ENCODE measurements at regions not wholly inside any gene's neighbourhood (a gene's known extent, or its start where the extent isn't known, plus 50 kb on each side); places are given as distances from the start of the nearest gene placed in this dataset.
A peak's percentile ranks its signal among the peaks of the same experiment; 100 is the strongest.

- no peaks in the 10 kb centered on the region for H3K36me3 Mint-ChIP-seq
- H3K4me1 Mint-ChIP-seq = no peaks in the 10 kb centered on the region
- DNase-seq (no peak), ATAC-seq (replicated peaks) (no peak)
- H3K27ac Mint-ChIP-seq = no peak overlapping the region
- H3K27me3 Mint-ChIP-seq = peaks cover 0 to 10% of the 10 kb centered on the region in 2 donors
- H3K9me3 Mint-ChIP-seq = no peaks in the 10 kb centered on the region
- no peak overlapping the region for H3K4me3 Mint-ChIP-seq
Observed at GRCh38 chr1:201666102-201666501, 127.2 kb downstream of the NAV1 start.

GRCh38 chr1:201666645-201667044, 127.7 kb downstream of the NAV1 start:
- Mint-ChIP-seq H3K27ac (no peak overlapping the region), H3K4me3 (no peak overlapping the region), H3K27me3 (peaks cover 0 to 10% of the 10 kb centered on the region in 2 donors), H3K36me3 (no peaks in the 10 kb centered on the region), H3K4me1 (no peaks in the 10 kb centered on the region), H3K9me3 (no peaks in the 10 kb centered on the region)
- ATAC-seq (replicated peaks) (peak in 1 of 2 donors; percentile 14), DNase-seq (no peak)

GRCh38 chr1:201667479-201667878, 128.6 kb downstream of the NAV1 start:
- Mint-ChIP-seq H3K4me3 (no peak overlapping the region), H3K4me1 (no peaks in the 10 kb centered on the region), H3K36me3 (no peaks in the 10 kb centered on the region), H3K27ac (no peak overlapping the region), H3K9me3 (no peaks in the 10 kb centered on the region), H3K27me3 (peaks cover 0 to 10% of the 10 kb centered on the region in 2 donors)
- DNase-seq = no peak
- no peak for ATAC-seq (replicated peaks)

GRCh38 chr1:201670517-201670916, 131.6 kb downstream of the NAV1 start:
- Mint-ChIP-seq H3K36me3 (no peaks in the 10 kb centered on the region), H3K27me3 (peaks cover 4 to 7% of the 10 kb centered on the region in 2 donors), H3K4me3 (no peak overlapping the region), H3K4me1 (no peaks in the 10 kb centered on the region), H3K9me3 (no peaks in the 10 kb centered on the region), H3K27ac (no peak overlapping the region)
- no peak for ATAC-seq (replicated peaks)
- no peak for DNase-seq

GRCh38 chr1:201672685-201673084, 133.8 kb downstream of the NAV1 start:
- DNase-seq (no peak), ATAC-seq (replicated peaks) (no peak)
- Mint-ChIP-seq H3K9me3 (no peaks in the 10 kb centered on the region), H3K36me3 (no peaks in the 10 kb centered on the region), H3K4me1 (no peaks in the 10 kb centered on the region), H3K27me3 (peaks cover 4% of the 10 kb centered on the region in 2 donors), H3K4me3 (no peak overlapping the region), H3K27ac (no peak overlapping the region)

- ATAC-seq (replicated peaks) (no peak), DNase-seq (no peak)
- Mint-ChIP-seq H3K27ac (no peak overlapping the region), H3K27me3 (peaks cover 4% of the 10 kb centered on the region in 2 donors), H3K36me3 (no peaks in the 10 kb centered on the region), H3K4me3 (no peak overlapping the region), H3K9me3 (no peaks in the 10 kb centered on the region), H3K4me1 (no peaks in the 10 kb centered on the region)
Observed at GRCh38 chr1:201673093-201673492, 134.2 kb downstream of the NAV1 start.

- ATAC-seq (replicated peaks) = no peak
- no peaks in the 10 kb centered on the region for H3K36me3 Mint-ChIP-seq
- H3K27me3 Mint-ChIP-seq = peaks cover 4% of the 10 kb centered on the region in 2 donors
- no peaks in the 10 kb centered on the region for H3K4me1 Mint-ChIP-seq
- H3K9me3 Mint-ChIP-seq = no peaks in the 10 kb centered on the region
- H3K27ac Mint-ChIP-seq = no peak overlapping the region
- no peak overlapping the region for H3K4me3 Mint-ChIP-seq
- DNase-seq = no peak
Observed at GRCh38 chr1:201673915-201674314, 135.0 kb downstream of the NAV1 start.

- ATAC-seq (replicated peaks) (no peak), DNase-seq (no peak)
- Mint-ChIP-seq H3K36me3 (no peaks in the 10 kb centered on the region), H3K27me3 (peaks cover 7 to 9% of the 10 kb centered on the region in 2 donors), H3K4me3 (no peak overlapping the region), H3K27ac (no peak overlapping the region), H3K4me1 (no peaks in the 10 kb centered on the region), H3K9me3 (peaks cover 2 to 3% of the 10 kb centered on the region in 2 donors)
Observed at GRCh38 chr1:201675143-201675542, 136.2 kb downstream of the NAV1 start.

- no peak for DNase-seq
- H3K36me3 Mint-ChIP-seq = no peaks in the 10 kb centered on the region
- H3K4me1 Mint-ChIP-seq = no peaks in the 10 kb centered on the region
- no peak overlapping the region for H3K4me3 Mint-ChIP-seq
- no peak for ATAC-seq (replicated peaks)
- H3K27me3 Mint-ChIP-seq = peaks cover 7 to 9% of the 10 kb centered on the region in 2 donors
- peaks cover 2 to 3% of the 10 kb centered on the region in 2 donors for H3K9me3 Mint-ChIP-seq
- H3K27ac Mint-ChIP-seq = no peak overlapping the region
Observed at GRCh38 chr1:201676197-201676596, 137.3 kb downstream of the NAV1 start.

- Mint-ChIP-seq H3K27ac (no peak overlapping the region), H3K9me3 (peaks cover 2 to 3% of the 10 kb centered on the region in 2 donors), H3K4me1 (no peaks in the 10 kb centered on the region), H3K27me3 (peaks cover 7 to 9% of the 10 kb centered on the region in 2 donors), H3K36me3 (no peaks in the 10 kb centered on the region), H3K4me3 (no peak overlapping the region)
- DNase-seq (no peak), ATAC-seq (replicated peaks) (no peak)
Observed at GRCh38 chr1:201676641-201677040, 137.7 kb downstream of the NAV1 start.

GRCh38 chr1:201678264-201679101, 139.6 kb downstream of the NAV1 start:
- H3K4me3 Mint-ChIP-seq = no peak overlapping the region
- no peak for ATAC-seq (replicated peaks)
- H3K27ac Mint-ChIP-seq = no peak overlapping the region

GRCh38 chr1:201681375-201681774, 142.4 kb downstream of the NAV1 start:
- no peak for DNase-seq
- no peak overlapping the region for H3K27ac Mint-ChIP-seq
- H3K27me3 Mint-ChIP-seq = peaks cover 5 to 8% of the 10 kb centered on the region in 2 donors
- peaks cover 2 to 3% of the 10 kb centered on the region in 2 donors for H3K9me3 Mint-ChIP-seq
- H3K4me3 Mint-ChIP-seq = no peak overlapping the region
- no peak for ATAC-seq (replicated peaks)
- H3K36me3 Mint-ChIP-seq = no peaks in the 10 kb centered on the region
- no peaks in the 10 kb centered on the region for H3K4me1 Mint-ChIP-seq

More at GRCh38 chr1:201678264-201679101, 139.6 kb downstream of the NAV1 start:
- H3K9me3 Mint-ChIP-seq = peaks cover 2 to 3% of the 10 kb centered on the region in 2 donors
- no peaks in the 10 kb centered on the region for H3K4me1 Mint-ChIP-seq
- no peaks in the 10 kb centered on the region for H3K36me3 Mint-ChIP-seq
- no peak for DNase-seq
- H3K27me3 Mint-ChIP-seq = peaks cover 7% of the 10 kb centered on the region in 2 donors

GRCh38 chr1:201682964-201683363, 144.0 kb downstream of the NAV1 start:
- no peak overlapping the region for H3K4me3 Mint-ChIP-seq
- no peaks in the 10 kb centered on the region for H3K4me1 Mint-ChIP-seq
- H3K27ac Mint-ChIP-seq = no peak overlapping the region
- peaks cover 2 to 3% of the 10 kb centered on the region in 2 donors for H3K9me3 Mint-ChIP-seq
- no peak for ATAC-seq (replicated peaks)
- H3K27me3 Mint-ChIP-seq = peaks cover 5 to 8% of the 10 kb centered on the region in 2 donors
- no peaks in the 10 kb centered on the region for H3K36me3 Mint-ChIP-seq
- DNase-seq = no peak

- DNase-seq = no peak
- ATAC-seq (replicated peaks) = no peak
- Mint-ChIP-seq H3K4me1 (no peaks in the 10 kb centered on the region), H3K27ac (no peak overlapping the region), H3K9me3 (peaks cover 2 to 3% of the 10 kb centered on the region in 2 donors), H3K36me3 (no peaks in the 10 kb centered on the region), H3K4me3 (no peak overlapping the region), H3K27me3 (peaks cover 5 to 8% of the 10 kb centered on the region in 2 donors)
Observed at GRCh38 chr1:201683397-201683796, 144.5 kb downstream of the NAV1 start.

- H3K27me3 Mint-ChIP-seq = peaks cover 0 to 5% of the 10 kb centered on the region in 2 donors
- no peaks in the 10 kb centered on the region for H3K9me3 Mint-ChIP-seq
- no peak overlapping the region for H3K27ac Mint-ChIP-seq
- H3K4me3 Mint-ChIP-seq = no peak overlapping the region
- H3K4me1 Mint-ChIP-seq = no peaks in the 10 kb centered on the region
- H3K36me3 Mint-ChIP-seq = no peaks in the 10 kb centered on the region
- ATAC-seq (replicated peaks) (no peak), DNase-seq (no peak)
Observed at GRCh38 chr1:201685485-201685884, 143.5 kb upstream of the IPO9 start.
